HCT116 (cell line): ENCODE measurements at regions not wholly inside any gene's neighbourhood (a gene's known extent, or its start where the extent isn't known, plus 50 kb on each side); places are given as distances from the start of the nearest gene placed in this dataset.

Experiments
- ATAC-seq: fragments of 200-7000 bp; cut with Tn5 transposase; 2 replicates; pipeline ENCODE4 v1.9.1; 2020; ENCODE audit warnings: mild to moderate bottlenecking, moderate library complexity
- BruUV-seq: library from RNA; stranded (reverse); fragments of 400-500 nt; replicated peaks from 2 replicates; lab custom pipeline; 2021; lab: Mats Ljungman, UMichigan
- CTCF ChIA-PET: fragments of 300-600 bp; sonication (Branson Sonifier 250); formaldehyde crosslinking; loops from one replicate; lab custom pipeline; 2021; ENCODE audit warnings: antibody characterized with exemption; lab: Charles Lee
- POLR2A ChIA-PET: fragments of 300-600, 350-600 bp; sonication (Branson Sonifier 250); formaldehyde crosslinking; loops from one replicate; lab custom pipeline; 2021; ENCODE audit warnings: antibody characterized with exemption; lab: Charles Lee
- RAD21 ChIA-PET, 2 experiments: fragments of 300-600 bp; sonication (Branson Sonifier 250); formaldehyde crosslinking; loops; one replicate each; lab custom pipeline; 2023; ENCODE audit warnings: low total read pairs in 2 of 2; ENCODE audit not compliant: uncharacterized antibody in 2 of 2, unreplicated experiment in 2 of 2, low non-redundant PET in 1 of 2; lab: Charles Lee
- DNase-seq: peaks from one replicate; pipeline ENCODE4 v3.0.0-alpha.2; 2010; ENCODE audit warnings: low read depth, low spot score
- H2AFZ ChIP-seq: fragments of 200-600 bp; shearing (Covaris generic), sonication (generic); 2 replicates; pipeline ENCODE4 v1.6.1; 2017; ENCODE audit warnings: low read depth, mixed run types, mixed read lengths, antibody characterized with exemption, low read length; ENCODE audit not compliant: poor library complexity, severe bottlenecking
- H3K27ac ChIP-seq: 2 replicates; pipeline ENCODE4 v1.5.1; 2012; ENCODE audit warnings: low read depth, low read length
- H3K27me3 ChIP-seq: fragments of 200-600 bp; sonication (generic); 2 replicates; pipeline ENCODE4 v1.6.1; 2016; ENCODE audit warnings: mixed run types, low read length, mixed read lengths; ENCODE audit not compliant: insufficient read depth
- H3K36me3 ChIP-seq, 2 experiments: fragments of 200-500 bp in 1 of 2; fragments of 200-600 bp in 1 of 2; sonication (Bioruptor generic) in 1 of 2; sonication (generic) in 1 of 2; 2 replicates each; pipeline versions ENCODE4 v1.5.1 to v1.6.1; 2014 to 2016; ENCODE audit warnings: low read length in 2 of 2, inconsistent platforms in 1 of 2, mixed read lengths in 1 of 2, mixed run types in 1 of 2; ENCODE audit not compliant: insufficient read depth in 2 of 2, control insufficient read depth in 1 of 2
- H3K4me1 ChIP-seq, 2 experiments: fragments of 200-600 bp in 1 of 2; sonication (generic) in 1 of 2; 2 replicates each; pipeline versions ENCODE4 v1.5.1 to v1.6.1; 2012 to 2017; ENCODE audit warnings: low read length in 2 of 2, inconsistent platforms in 1 of 2, mild to moderate bottlenecking in 1 of 2, mixed read lengths in 1 of 2, mixed run types in 1 of 2, moderate library complexity in 1 of 2; ENCODE audit not compliant: insufficient read depth in 2 of 2, control insufficient read depth in 1 of 2
- H3K4me2 ChIP-seq: fragments of 200-600 bp; sonication (generic); 2 replicates; pipeline ENCODE4 v1.6.1; 2017; ENCODE audit warnings: mixed run types, low read length, mixed read lengths
- H3K4me3 ChIP-seq, 2 experiments: fragments of 200-600 bp in 1 of 2; sonication (generic) in 1 of 2; replicated peaks in 1 of 2; 2 replicates each; pipeline ENCODE4 v1.5.1; 2011 to 2016; ENCODE audit warnings: low read length in 2 of 2, control low read depth in 1 of 2, low read depth in 1 of 2, mild to moderate bottlenecking in 1 of 2, mixed read lengths in 1 of 2, mixed run types in 1 of 2
- H3K79me2 ChIP-seq: fragments of 200-600 bp; sonication (generic); 2 replicates; pipeline ENCODE4 v1.6.1; 2017; ENCODE audit warnings: mild to moderate bottlenecking, mixed run types, low read length, moderate library complexity, mixed read lengths; ENCODE audit not compliant: insufficient read depth
- H3K9ac ChIP-seq: fragments of 200-600 bp; sonication (generic); 2 replicates; pipeline ENCODE4 v1.6.1; 2016; ENCODE audit warnings: low read length, mixed read lengths
- H3K9me2 ChIP-seq: fragments of 200-600 bp; sonication (generic), shearing (Covaris generic); 2 replicates; pipeline ENCODE4 v1.6.1; 2017; ENCODE audit warnings: mixed run types, mild to moderate bottlenecking, moderate library complexity; ENCODE audit not compliant: insufficient read depth
- H3K9me3 ChIP-seq, 2 experiments: fragments of 200-500 bp in 1 of 2; fragments of 200-600 bp in 1 of 2; sonication (Bioruptor generic) in 1 of 2; sonication (generic) in 1 of 2; 2 replicates each; pipeline ENCODE4 v1.6.1; 2014 to 2017; ENCODE audit warnings: low read length in 2 of 2, mixed read lengths in 2 of 2, inconsistent platforms in 1 of 2, low read depth in 1 of 2, mild to moderate bottlenecking in 1 of 2, mixed run types in 1 of 2, moderate library complexity in 1 of 2; ENCODE audit not compliant: control insufficient read depth in 1 of 2, insufficient read depth in 1 of 2
- H4K20me1 ChIP-seq: fragments of 200-600 bp; sonication (generic), shearing (Covaris generic); 2 replicates; pipeline ENCODE4 v1.6.1; 2017; ENCODE audit warnings: mixed run types, mild to moderate bottlenecking, moderate library complexity; ENCODE audit not compliant: insufficient read depth
- ATF3 ChIP-seq: IDR thresholded peaks from 2 replicates; pipeline ENCODE4 v1.6.1; 2012
- CBX3 ChIP-seq: IDR thresholded peaks from 2 replicates; pipeline ENCODE4 v1.6.1; 2012; ENCODE audit warnings: low read depth
- MAX ChIP-seq: IDR thresholded peaks from 2 replicates; pipeline ENCODE4 v1.6.1; 2012
- POLR2AphosphoS5 ChIP-seq: IDR thresholded peaks from 2 replicates; pipeline ENCODE4 v1.6.1; 2011; ENCODE audit warnings: mild to moderate bottlenecking, low read depth, low read length, moderate library complexity
- REST ChIP-seq: IDR thresholded peaks from 2 replicates; pipeline ENCODE4 v1.6.1; 2012; ENCODE audit warnings: low read depth
- SRF ChIP-seq: IDR thresholded peaks from 2 replicates; pipeline ENCODE4 v1.6.1; 2012; ENCODE audit warnings: low read depth
- YY1 ChIP-seq: IDR thresholded peaks from 2 replicates; pipeline ENCODE4 v1.6.1; 2011; ENCODE audit warnings: low read length, low read depth, moderate library complexity, mild to moderate bottlenecking; ENCODE audit not compliant: insufficient replicate concordance; ENCODE audit errors: extremely low read depth
- intact Hi-C: fragments of 100-400 bp; cut with micrococcal nuclease; formaldehyde crosslinking; loops from 2 replicates; pipeline ENCODE4 v1.10.0; 2022

- TF ChIP-seq REST (no peak), SRF (no peak), MAX (no peak), ATF3 (no peak)
- TF ChIP-seq, all 23 proteins: peak for 0
Measured at GRCh38 chr9:135174248-135174647, 86.8 kb downstream of the OLFM1 start (continued).

GRCh38 chr9:135174981-135175380 lies 87.5 kb downstream of the OLFM1 start:
- intact Hi-C loops = no loop called here
- CTCF ChIA-PET = interaction anchor here (1.5 kb wide), 1 partner anchor 8 kb away, joined by 4 read pairs; no protein-coding TSS in a partner anchor

More at GRCh38 chr9:135174981-135175380, 87.5 kb downstream of the OLFM1 start:
- Histone ChIP-seq H3K9me3 (no peaks in the 10 kb centered on the region), H3K4me2 (no peak overlapping the region), H2AFZ (no peak overlapping the region), H3K79me2 (no peaks in the 10 kb centered on the region), H3K4me1 (no peaks in the 10 kb centered on the region), H3K36me3 (no peaks in the 10 kb centered on the region), H4K20me1 (no peaks in the 10 kb centered on the region), H3K9me2 (no peaks in the 10 kb centered on the region), H3K27ac (no peak overlapping the region), H3K4me3 (no peak overlapping the region), H3K9ac (no peak overlapping the region), H3K27me3 (peaks cover 34% of the 10 kb centered on the region; the same call in 1 of the 2 replicates)
- ATAC-seq (no peak), DNase-seq (no peak)
- no TSS peak for BruUV-seq
- TF ChIP-seq SRF = no peak
- TF ChIP-seq CBX3 = no peak
- TF ChIP-seq YY1 = no peak
- TF ChIP-seq POLR2AphosphoS5 = no peak
- ChIA-PET POLR2A (no interaction called here), RAD21 (no interaction called here)
